Endothelial cell (in vitro differentiated cells): ENCODE measurements at regions not wholly inside any gene's neighbourhood (a gene's known extent, or its start where the extent isn't known, plus 50 kb on each side); places are given as distances from the start of the nearest gene placed in this dataset.

Source experiments
- DNase-seq: peaks from one replicate; pipeline ENCODE4 v3.0.0; 2021; ENCODE audit warnings: low spot score
- H3K27ac Mint-ChIP-seq: one replicate; pipeline ENCODE4 v1.8.0; 2021; ENCODE audit warnings: mixed read lengths, inconsistent platforms; ENCODE audit not compliant: unreplicated experiment
- H3K27me3 Mint-ChIP-seq: one replicate; pipeline ENCODE4 v1.8.0; 2021; ENCODE audit warnings: mild to moderate bottlenecking, moderate library complexity, mixed read lengths, inconsistent platforms; ENCODE audit not compliant: unreplicated experiment
- H3K36me3 Mint-ChIP-seq: one replicate; pipeline ENCODE4 v1.8.0; 2021; ENCODE audit warnings: mild to moderate bottlenecking, low read depth, mixed read lengths, inconsistent platforms; ENCODE audit not compliant: unreplicated experiment
- H3K4me1 Mint-ChIP-seq: one replicate; pipeline ENCODE4 v1.8.0; 2021; ENCODE audit warnings: mild to moderate bottlenecking, mixed read lengths, inconsistent platforms; ENCODE audit not compliant: unreplicated experiment
- H3K4me3 Mint-ChIP-seq: one replicate; pipeline ENCODE4 v1.8.0; 2021; ENCODE audit warnings: mild to moderate bottlenecking, mixed read lengths, inconsistent platforms; ENCODE audit not compliant: unreplicated experiment
- H3K9me3 Mint-ChIP-seq: one replicate; pipeline ENCODE4 v1.8.0; 2021; ENCODE audit warnings: mixed read lengths, inconsistent platforms; ENCODE audit not compliant: unreplicated experiment
- TF ChIP-seq, protein P1 (sequence below): fragments of 200-600 bp; sonication (generic); IDR thresholded peaks from one replicate; pipeline ENCODE4 v1.5.0; 2021; ENCODE audit warnings: antibody characterized with exemption; ENCODE audit not compliant: unreplicated experiment

- Mint-ChIP-seq H3K27me3 (no peaks in the 10 kb centered on the region), H3K4me3 (no peak overlapping the region), H3K9me3 (no peaks in the 10 kb centered on the region), H3K27ac (no peak overlapping the region), H3K4me1 (peaks cover 3% of the 10 kb centered on the region), H3K36me3 (no peaks in the 10 kb centered on the region)
- TF ChIP-seq, protein P1, sequence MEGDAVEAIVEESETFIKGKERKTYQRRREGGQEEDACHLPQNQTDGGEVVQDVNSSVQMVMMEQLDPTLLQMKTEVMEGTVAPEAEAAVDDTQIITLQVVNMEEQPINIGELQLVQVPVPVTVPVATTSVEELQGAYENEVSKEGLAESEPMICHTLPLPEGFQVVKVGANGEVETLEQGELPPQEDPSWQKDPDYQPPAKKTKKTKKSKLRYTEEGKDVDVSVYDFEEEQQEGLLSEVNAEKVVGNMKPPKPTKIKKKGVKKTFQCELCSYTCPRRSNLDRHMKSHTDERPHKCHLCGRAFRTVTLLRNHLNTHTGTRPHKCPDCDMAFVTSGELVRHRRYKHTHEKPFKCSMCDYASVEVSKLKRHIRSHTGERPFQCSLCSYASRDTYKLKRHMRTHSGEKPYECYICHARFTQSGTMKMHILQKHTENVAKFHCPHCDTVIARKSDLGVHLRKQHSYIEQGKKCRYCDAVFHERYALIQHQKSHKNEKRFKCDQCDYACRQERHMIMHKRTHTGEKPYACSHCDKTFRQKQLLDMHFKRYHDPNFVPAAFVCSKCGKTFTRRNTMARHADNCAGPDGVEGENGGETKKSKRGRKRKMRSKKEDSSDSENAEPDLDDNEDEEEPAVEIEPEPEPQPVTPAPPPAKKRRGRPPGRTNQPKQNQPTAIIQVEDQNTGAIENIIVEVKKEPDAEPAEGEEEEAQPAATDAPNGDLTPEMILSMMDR, result no peak
- DNase-seq, result no peak
Measured at GRCh38 chr6:97820400-97820799, 537.4 kb upstream of the MMS22L start.

GRCh38 chr6:97822632-97823031 lies 539.6 kb upstream of the MMS22L start:
- TF ChIP-seq, protein P1, result no peak
- H3K4me3 Mint-ChIP-seq, result no peak overlapping the region
- no peak overlapping the region for H3K27ac Mint-ChIP-seq
- no peaks in the 10 kb centered on the region for H3K27me3 Mint-ChIP-seq
- H3K9me3 Mint-ChIP-seq, result no peaks in the 10 kb centered on the region
- no peak for DNase-seq
- no peaks in the 10 kb centered on the region for H3K36me3 Mint-ChIP-seq
- no peaks in the 10 kb centered on the region for H3K4me1 Mint-ChIP-seq

DNA sequence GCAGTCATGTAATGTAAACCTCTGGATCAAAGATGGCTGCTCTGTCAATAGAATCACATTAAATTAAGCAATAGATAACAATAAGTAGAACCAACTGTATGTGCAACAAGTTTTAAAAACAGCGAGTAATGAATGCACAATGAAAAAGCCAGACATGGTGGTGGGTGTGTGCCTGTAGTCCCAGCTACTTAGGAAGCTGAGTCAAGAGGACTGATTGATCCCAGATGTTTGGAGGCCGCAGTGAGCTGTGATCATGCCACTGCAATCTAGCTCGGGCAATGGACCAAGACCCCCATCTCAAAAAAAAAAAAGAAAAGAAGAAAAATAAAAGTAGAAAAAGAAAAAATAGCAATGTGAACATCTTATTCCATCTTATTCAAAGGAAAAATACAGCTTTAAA lies 558.7 kb upstream of the MMS22L start:
- no peak overlapping the region for H3K27ac Mint-ChIP-seq
- H3K27me3 Mint-ChIP-seq, result no peaks in the 10 kb centered on the region
- no peaks in the 10 kb centered on the region for H3K4me1 Mint-ChIP-seq
- no peak overlapping the region for H3K4me3 Mint-ChIP-seq
- TF ChIP-seq, protein P1, result no peak
- H3K9me3 Mint-ChIP-seq, result no peaks in the 10 kb centered on the region
- no peak for DNase-seq
- H3K36me3 Mint-ChIP-seq, result no peaks in the 10 kb centered on the region

DNA sequence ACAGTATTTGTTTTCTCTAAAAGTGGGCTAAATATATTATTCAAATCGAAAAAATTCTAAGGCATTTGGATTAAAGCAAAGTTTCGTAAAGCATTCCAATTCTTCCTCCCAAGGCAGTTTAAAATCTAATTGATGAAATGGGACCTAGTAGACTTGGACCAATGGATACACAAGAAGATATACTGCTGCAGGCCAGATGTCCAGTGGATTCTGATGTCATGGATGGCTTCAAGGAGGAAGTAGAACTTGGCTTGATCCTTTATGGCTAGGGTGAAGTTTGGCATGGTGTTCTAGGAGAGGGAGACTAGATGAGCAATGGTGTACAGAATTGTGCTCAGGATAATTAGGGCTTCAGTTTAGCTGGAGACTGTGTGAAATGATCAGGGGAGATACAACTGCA lies 559.5 kb upstream of the MMS22L start:
- Mint-ChIP-seq H3K27me3 (no peaks in the 10 kb centered on the region), H3K4me1 (no peaks in the 10 kb centered on the region), H3K4me3 (no peak overlapping the region), H3K9me3 (no peaks in the 10 kb centered on the region), H3K36me3 (no peaks in the 10 kb centered on the region), H3K27ac (no peak overlapping the region)
- DNase-seq, result no peak
- TF ChIP-seq, protein P1, result no peak

GRCh38 chr6:97849390-97849789 lies 566.4 kb upstream of the MMS22L start:
- Mint-ChIP-seq H3K27me3 (no peaks in the 10 kb centered on the region), H3K27ac (no peak overlapping the region), H3K4me3 (no peak overlapping the region), H3K36me3 (no peaks in the 10 kb centered on the region), H3K4me1 (no peaks in the 10 kb centered on the region), H3K9me3 (no peaks in the 10 kb centered on the region)
- no peak for DNase-seq
- TF ChIP-seq, protein P1, result no peak
